Ectodermal cell (in vitro differentiated cells): ENCODE measurements at regions not wholly inside any gene's neighbourhood (a gene's known extent, or its start where the extent isn't known, plus 50 kb on each side); places are given as distances from the start of the nearest gene placed in this dataset.

Experiments
- H3K27ac ChIP-seq: 2 replicates; pipeline ENCODE4 v1.7.0; 2013; ENCODE audit warnings: mild to moderate bottlenecking, low read depth, low read length; ENCODE audit not compliant: insufficient read depth, poor library complexity, severe bottlenecking
- H3K27me3 ChIP-seq: 2 replicates; pipeline ENCODE4 v1.7.0; 2013; ENCODE audit warnings: mild to moderate bottlenecking, low read length; ENCODE audit not compliant: insufficient read depth, control insufficient read depth, poor library complexity, severe bottlenecking
- H3K36me3 ChIP-seq: one replicate; pipeline ENCODE4 v1.7.0; 2013; ENCODE audit warnings: low read length; ENCODE audit not compliant: control insufficient read depth, insufficient read depth
- H3K4me1 ChIP-seq: one replicate; pipeline ENCODE4 v1.7.0; 2013; ENCODE audit warnings: low read length; ENCODE audit not compliant: control insufficient read depth, insufficient read depth
- H3K4me3 ChIP-seq: 2 replicates; pipeline ENCODE4 v1.7.0; 2013; ENCODE audit warnings: low read depth, low read length, control low read depth; ENCODE audit not compliant: insufficient read depth
- H3K9me3 ChIP-seq: 2 replicates; pipeline ENCODE4 v1.7.0; 2013; ENCODE audit warnings: mild to moderate bottlenecking, low read length, moderate library complexity; ENCODE audit not compliant: control insufficient read depth
- WGBS, 2 experiments: methylation state at CpG; one replicate each; pipeline ENCODE4 v1.1.7; 2013; ENCODE audit warnings: missing lambda C conversion rate in 2 of 2; 5-methylcytosine and 5-hydroxymethylcytosine counted together

DNA sequence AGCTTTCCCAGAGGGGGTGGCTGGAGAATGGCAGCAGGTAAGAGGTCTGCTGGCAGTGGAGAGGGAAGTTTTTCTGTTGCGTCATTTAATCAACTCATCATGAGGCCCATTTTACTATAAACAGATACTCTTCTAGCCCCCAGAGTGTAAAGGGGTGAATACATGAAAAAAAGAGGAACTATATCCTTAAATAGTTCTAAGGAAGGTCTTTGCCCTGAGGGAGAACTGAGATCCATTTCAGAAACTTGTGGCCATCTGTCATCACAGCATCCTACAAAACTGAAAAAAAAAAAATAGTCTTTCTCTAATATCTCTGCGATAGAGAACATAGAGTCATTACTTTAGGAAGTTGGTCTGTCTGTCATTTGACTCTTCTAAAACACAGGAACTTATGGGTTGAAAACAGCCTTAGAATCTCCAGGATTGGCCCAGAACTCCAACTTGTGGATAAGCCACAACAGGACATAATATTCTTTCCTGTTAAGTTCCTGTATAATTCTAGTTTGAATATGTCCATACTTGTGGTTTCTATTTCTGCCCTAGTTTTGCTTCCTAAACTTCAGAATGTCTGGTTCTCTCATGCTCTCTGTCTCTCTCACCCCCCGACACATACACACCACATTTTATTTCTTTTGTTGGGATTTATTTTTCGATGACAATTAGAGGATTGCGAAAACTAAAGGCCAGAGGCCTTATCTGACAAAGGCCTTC lies 238.5 kb upstream of the PIK3R1 start:
- WGBS, 2 experiments: 93 to 95% methylated on average over 4 of the region's 5 CpGs
- Histone ChIP-seq H3K36me3 (no peaks in the 10 kb centered on the region), H3K4me1 (no peaks in the 10 kb centered on the region), H3K4me3 (no peak overlapping the region), H3K27ac (no peak overlapping the region), H3K27me3 (no peaks in the 10 kb centered on the region), H3K9me3 (no peaks in the 10 kb centered on the region)

DNA sequence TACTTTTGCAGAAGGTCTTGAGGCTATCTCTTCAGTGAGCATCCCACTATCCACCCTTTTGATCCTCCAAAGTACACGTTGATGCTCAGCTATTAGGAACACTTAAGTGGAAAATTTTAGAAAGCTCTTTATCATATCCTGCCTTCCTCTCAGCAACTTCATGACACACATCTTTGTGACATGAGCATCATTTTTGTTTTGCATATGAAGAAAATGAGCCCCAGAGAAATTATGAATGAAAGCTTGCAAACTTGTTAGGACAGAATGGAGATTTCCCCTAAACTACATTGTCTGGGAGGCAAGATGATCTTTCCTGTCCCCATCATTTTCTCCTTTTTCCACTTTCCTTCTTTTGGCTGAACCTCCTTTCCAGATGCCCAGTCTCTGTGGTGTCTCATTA lies 239.4 kb upstream of the PIK3R1 start:
- 90 to 100% methylated on average over 1 of the region's 1 CpG for WGBS, 2 experiments
- H3K9me3 ChIP-seq: no peaks in the 10 kb centered on the region
- H3K27ac ChIP-seq: no peak overlapping the region

DNA sequence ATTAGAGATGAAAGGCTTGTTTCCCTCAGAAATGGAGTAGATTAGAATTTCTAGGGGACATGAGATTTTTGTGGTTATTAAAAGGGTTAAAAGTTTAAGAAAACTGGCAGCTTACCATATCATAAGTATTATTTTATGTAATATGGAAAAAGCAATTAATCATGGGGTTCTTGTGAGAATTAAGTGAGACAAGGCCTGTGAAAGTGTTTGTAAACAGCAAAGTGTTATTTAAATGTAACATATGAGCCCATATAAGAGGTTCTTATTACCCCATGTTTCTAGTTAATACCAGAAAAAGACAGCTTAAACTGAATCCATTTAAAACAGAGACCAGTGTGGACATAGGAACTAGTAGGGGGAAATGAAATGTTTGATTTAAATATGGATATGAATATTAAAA lies 241.1 kb upstream of the PIK3R1 start:
- H3K9me3 ChIP-seq: no peaks in the 10 kb centered on the region
- no peaks in the 10 kb centered on the region for H3K4me1 ChIP-seq
- H3K36me3 ChIP-seq: no peaks in the 10 kb centered on the region
- H3K27me3 ChIP-seq: no peaks in the 10 kb centered on the region
- no peak overlapping the region for H3K4me3 ChIP-seq
- no peak overlapping the region for H3K27ac ChIP-seq

More for the DNA sequence above, 239.4 kb upstream of the PIK3R1 start:
- no peaks in the 10 kb centered on the region for H3K27me3 ChIP-seq
- no peak overlapping the region for H3K4me3 ChIP-seq
- no peaks in the 10 kb centered on the region for H3K4me1 ChIP-seq
- no peaks in the 10 kb centered on the region for H3K36me3 ChIP-seq

DNA sequence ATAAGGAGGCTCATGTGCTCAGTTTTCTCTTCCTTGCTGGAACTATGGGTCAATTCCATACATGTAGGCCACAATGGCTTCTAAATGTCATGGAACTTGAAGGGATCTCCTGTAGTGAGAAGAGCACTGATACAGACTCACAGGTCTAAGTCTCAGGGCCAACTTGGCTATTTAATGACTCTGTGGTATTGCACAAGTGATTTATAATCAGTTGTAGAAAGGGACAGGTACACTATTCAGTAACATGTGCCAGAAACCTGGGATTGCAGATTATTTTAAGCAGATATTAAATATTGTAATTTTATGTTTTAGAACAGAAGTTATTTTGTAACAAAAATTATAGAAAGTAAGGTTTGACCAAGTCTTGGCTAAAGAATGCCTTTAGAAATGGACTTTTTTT lies 241.5 kb upstream of the PIK3R1 start:
- Histone ChIP-seq H3K27ac (no peak overlapping the region), H3K4me3 (no peak overlapping the region), H3K36me3 (no peaks in the 10 kb centered on the region), H3K4me1 (no peaks in the 10 kb centered on the region), H3K27me3 (no peaks in the 10 kb centered on the region), H3K9me3 (no peaks in the 10 kb centered on the region)

DNA sequence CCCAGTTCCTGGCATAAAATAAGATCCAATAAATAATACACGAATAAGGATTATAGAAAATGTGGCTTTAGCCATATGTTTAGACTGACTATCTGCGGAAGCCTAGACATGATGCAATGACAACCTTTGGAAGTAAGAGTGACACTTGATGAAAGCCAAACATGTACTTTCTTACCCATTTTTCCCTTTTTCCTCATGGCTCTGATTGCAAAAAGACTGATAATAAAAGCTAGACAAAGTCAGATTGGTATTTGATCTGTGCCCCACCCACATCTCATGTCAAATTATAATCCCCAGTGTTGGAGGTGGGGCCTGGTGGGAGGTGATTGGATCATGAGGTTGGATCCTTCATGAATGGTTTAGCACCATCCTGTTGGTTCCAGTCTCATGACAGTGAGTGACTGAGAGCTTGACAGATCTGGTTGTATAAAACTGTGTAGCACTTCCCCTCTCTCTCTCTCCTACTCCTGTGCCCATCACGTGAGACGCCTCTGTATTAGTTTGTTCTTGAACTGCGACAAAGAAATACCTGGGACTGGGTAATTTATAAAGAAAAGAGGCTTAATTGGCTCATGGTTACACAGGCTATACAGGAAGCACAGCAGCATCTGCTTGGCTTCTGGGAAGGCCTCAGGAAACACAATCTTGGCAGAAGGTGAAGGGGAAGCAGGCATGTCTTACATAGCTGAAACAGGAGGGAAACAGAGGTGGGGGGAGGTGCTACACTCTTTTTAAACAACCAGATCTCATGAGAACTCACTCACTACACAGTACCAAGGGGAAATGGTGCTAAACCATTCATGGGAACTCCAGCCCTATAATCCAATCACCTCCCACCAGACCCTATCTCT lies 243.4 kb upstream of the PIK3R1 start:
- WGBS, 2 experiments: 57 to 71% methylated on average over 3 to 4 of the region's 5 CpGs
- Histone ChIP-seq H3K4me3 (no peak overlapping the region), H3K27ac (no peak overlapping the region), H3K36me3 (no peaks in the 10 kb centered on the region), H3K4me1 (no peaks in the 10 kb centered on the region), H3K27me3 (no peaks in the 10 kb centered on the region), H3K9me3 (no peaks in the 10 kb centered on the region)

DNA sequence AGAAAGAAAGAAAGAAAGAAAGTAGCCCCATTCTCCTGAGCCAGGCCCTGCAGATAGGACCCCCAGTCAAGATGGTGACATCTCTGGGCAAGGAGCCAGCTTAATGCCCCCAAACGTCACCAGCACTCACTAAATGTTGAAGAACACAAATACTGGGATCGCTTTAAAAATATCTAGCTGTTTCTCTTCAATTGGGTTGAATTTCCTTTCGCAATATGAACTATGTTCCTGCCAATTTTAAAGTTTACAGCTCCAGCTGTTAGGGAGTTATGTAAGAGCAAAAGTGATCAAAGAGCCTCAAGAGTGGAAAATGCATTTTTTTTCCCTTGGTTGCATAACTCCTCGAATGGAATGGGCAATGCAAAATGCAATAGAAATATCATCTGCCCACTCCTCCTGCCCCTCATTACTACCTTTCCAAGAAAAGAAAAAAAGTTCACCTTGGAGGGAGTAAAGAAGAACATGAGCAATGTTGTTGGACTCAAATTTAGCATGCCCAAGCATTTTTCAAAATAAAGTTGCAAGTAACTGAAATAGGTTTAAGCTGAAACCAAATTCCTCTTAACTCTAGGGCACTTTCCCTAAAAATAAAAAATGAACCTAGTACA lies 244.2 kb upstream of the PIK3R1 start:
- Histone ChIP-seq H3K4me1 (no peaks in the 10 kb centered on the region), H3K9me3 (no peaks in the 10 kb centered on the region), H3K4me3 (no peak overlapping the region), H3K27me3 (no peaks in the 10 kb centered on the region), H3K27ac (no peak overlapping the region), H3K36me3 (no peaks in the 10 kb centered on the region)
- WGBS, 2 experiments: 95 to 98% methylated on average over 3 to 4 of the region's 4 CpGs

DNA sequence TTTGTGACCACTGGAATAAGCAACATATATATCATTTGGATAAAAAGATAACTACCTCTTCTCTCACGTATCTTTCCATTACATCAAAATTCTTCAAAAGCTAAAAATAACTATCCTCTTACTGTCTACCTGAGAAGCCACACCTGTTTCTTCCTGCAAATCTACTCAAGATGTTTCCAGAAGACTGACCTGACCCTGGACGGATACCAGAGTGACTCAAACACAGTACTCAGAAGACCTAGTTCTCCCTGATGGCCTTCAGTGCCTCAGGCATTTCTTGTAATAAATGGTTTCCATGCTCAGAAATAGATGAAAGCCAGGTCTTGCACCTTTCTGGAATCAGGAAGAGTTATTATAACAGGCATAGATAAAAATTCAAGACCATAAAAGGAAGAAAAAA lies 245.9 kb upstream of the PIK3R1 start:
- no peaks in the 10 kb centered on the region for H3K27me3 ChIP-seq
- 92 to 95% methylated on average over 2 of the region's 2 CpGs for WGBS, 2 experiments
- H3K4me3 ChIP-seq: no peak overlapping the region
- H3K36me3 ChIP-seq: no peaks in the 10 kb centered on the region
- no peak overlapping the region for H3K27ac ChIP-seq
- no peaks in the 10 kb centered on the region for H3K9me3 ChIP-seq
- H3K4me1 ChIP-seq: no peaks in the 10 kb centered on the region

DNA sequence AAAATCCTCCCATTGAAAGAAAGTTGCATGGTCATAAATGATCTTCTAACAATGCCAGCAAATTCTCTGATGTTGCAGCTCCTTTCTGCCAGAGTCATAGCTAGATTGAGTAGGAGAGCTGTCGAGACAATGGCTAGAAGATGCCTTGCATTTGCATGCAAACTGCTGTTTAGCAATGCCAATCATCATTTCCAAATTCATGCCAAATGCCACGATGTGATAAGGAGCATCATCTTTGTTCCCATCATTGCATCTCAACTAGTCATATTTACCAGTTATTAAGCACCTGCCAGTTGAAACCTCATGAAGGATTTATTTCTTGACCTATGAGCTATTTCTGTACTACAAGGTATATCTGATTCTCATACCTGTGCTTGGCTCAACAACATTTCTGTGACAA lies 246.4 kb upstream of the PIK3R1 start:
- 77 to 78% methylated on average over 2 of the region's 2 CpGs for WGBS, 2 experiments
- no peaks in the 10 kb centered on the region for H3K36me3 ChIP-seq
- H3K27me3 ChIP-seq: no peaks in the 10 kb centered on the region
- H3K4me3 ChIP-seq: no peak overlapping the region
- no peaks in the 10 kb centered on the region for H3K9me3 ChIP-seq
- H3K27ac ChIP-seq: no peak overlapping the region
- H3K4me1 ChIP-seq: no peaks in the 10 kb centered on the region

DNA sequence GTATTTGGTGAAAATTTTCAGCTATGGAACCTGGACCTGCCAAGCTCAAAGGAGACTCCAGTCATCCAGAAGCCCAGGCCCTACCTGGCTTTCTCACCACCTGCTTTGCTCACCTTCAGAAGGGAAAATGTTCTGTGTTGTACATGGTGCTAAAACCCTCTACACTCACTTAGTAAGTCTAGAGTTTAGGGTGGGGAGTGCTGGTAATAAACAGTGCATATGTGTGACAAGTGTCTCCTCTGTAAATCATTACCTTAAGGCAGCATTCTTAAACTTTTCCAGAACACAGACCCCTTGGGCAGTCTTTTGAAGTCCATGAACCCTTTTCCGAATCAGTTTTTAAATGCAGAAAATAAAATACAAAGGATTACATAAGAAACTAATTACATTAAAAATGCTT lies 248.8 kb upstream of the PIK3R1 start:
- WGBS, 2 experiments: 100% methylated on average over 1 of the region's 1 CpG; no CpG with 5 or more reads in 1 of the 2 experiments
- no peaks in the 10 kb centered on the region for H3K27me3 ChIP-seq
- no peaks in the 10 kb centered on the region for H3K36me3 ChIP-seq
- no peaks in the 10 kb centered on the region for H3K9me3 ChIP-seq
- H3K4me3 ChIP-seq: no peak overlapping the region
- no peak overlapping the region for H3K27ac ChIP-seq
- no peaks in the 10 kb centered on the region for H3K4me1 ChIP-seq

DNA sequence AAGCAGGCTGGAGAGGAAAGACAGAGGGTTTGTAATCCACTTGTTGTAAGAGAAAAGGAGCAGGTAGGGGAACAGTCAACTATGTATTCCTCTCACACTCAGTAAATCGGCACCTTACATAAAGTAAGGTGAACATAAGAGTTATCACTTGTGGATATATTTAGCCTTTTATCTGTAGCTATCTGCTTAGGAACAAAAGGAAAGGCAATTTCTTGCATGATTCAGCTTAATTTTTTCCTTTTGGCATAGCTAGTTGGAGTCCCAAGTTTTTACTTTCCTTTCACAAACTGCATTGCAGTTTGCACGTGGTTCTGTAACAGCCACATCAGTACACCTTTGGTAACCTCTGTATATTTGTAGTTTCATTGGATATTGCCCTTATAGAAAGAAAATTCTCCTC lies 250.9 kb upstream of the PIK3R1 start:
- WGBS, 2 experiments: 100% methylated on average over 1 to 2 of the region's 2 CpGs

More for the DNA sequence above, 250.9 kb upstream of the PIK3R1 start:
- Histone ChIP-seq H3K9me3 (no peaks in the 10 kb centered on the region), H3K4me3 (no peak overlapping the region), H3K27ac (no peak overlapping the region), H3K27me3 (no peaks in the 10 kb centered on the region), H3K4me1 (peaks cover 6% of the 10 kb centered on the region), H3K36me3 (no peaks in the 10 kb centered on the region)
